NCI-H1092 (cell line): ENCODE measurements at regions not wholly inside any gene's neighbourhood (a gene's known extent, or its start where the extent isn't known, plus 50 kb on each side); places are given as distances from the start of the nearest gene placed in this dataset.

Experiments used
- DNase-seq: peaks from one replicate; lab custom pipeline; 2025; lab: John Stamatoyannopoulos, UW

DNA sequence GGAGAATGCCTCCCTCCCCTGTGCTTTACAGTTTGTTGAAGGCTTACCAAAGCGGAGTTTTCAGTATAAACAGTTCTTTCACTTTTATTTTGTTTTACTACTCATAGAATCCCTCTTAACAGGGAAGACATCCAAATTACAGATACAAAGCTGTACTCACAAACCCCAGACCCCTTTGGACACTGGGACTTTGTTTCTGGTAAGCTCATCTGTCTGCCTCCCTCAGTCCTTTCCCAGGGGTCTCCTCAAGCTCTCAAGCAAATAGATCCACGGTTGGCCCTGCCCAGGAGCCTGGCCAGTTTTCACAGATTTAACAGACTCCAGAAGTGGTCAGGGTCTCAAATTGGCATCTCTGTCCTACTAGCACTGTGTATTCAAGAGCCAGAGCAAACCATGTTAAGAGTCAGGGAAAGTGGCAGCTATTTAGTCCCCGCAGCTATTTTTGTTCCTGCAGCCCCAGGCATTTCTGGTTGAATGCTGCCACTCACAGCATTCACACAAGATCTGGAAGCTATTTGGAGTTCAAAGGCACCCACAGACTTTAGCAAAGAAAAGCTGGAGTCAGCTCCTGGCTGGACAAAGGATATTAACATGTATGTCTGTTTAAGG, 54.2 kb downstream of the TMEM100 start:
- no peak for DNase-seq

DNA sequence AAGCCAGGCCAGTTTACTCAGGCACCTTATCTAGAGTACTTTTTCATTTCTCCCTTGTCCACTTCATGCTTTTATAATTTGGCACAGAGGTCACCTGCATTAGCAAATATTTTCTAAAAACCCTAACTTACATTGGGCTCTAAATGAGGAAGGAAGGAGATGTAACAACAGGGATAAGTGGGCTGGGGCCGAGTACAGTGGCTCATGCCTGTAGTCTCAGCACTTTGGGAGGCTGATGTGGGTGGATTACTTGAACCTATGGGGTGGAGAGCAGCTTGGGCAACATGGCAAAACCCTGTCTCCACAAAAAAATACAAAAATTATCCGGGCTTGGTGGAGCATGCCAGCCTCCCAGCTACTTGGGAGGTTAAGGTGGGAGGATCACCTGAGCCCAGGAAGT, 55.9 kb downstream of the TMEM100 start:
- no peak for DNase-seq

DNA sequence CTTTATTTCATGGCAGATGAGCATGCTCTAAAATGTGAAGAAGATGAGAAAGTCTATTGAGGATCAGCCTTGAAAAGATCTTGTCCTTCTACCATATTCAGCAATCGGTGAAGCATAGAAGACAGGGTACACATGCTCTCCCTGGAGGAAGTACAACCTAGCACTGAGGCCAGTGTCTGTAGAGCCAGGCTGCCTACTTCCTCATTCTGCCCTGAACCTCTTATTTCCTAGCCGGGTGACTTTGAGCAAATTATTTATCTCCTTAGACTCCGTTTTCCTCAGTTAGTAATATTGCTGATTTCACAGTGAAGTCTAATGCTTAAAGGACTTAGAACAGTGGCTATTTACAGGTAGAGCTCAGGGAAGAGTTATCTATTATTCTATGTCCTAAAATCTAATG, 58.4 kb downstream of the TMEM100 start:
- no peak for DNase-seq

DNA sequence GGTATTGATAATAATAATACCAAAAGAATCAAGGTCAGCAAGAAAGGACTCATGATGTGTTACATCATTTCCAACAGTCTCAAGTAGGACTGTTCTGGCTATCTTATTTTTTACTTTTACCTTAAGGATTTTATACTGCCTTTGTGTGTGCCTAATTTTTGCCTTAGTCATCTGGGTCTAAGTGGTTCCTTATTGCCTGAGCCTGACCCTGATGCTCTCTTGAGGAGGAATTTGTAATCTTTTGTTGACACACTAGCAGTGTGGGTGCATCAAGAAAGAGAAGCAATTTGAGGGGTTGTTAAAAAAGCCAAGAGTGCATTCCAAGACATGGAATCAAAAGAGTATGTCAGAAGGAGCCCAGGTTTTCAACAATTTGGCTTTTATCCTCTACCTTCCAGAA, 59.3 kb downstream of the TMEM100 start:
- no peak for DNase-seq

DNA sequence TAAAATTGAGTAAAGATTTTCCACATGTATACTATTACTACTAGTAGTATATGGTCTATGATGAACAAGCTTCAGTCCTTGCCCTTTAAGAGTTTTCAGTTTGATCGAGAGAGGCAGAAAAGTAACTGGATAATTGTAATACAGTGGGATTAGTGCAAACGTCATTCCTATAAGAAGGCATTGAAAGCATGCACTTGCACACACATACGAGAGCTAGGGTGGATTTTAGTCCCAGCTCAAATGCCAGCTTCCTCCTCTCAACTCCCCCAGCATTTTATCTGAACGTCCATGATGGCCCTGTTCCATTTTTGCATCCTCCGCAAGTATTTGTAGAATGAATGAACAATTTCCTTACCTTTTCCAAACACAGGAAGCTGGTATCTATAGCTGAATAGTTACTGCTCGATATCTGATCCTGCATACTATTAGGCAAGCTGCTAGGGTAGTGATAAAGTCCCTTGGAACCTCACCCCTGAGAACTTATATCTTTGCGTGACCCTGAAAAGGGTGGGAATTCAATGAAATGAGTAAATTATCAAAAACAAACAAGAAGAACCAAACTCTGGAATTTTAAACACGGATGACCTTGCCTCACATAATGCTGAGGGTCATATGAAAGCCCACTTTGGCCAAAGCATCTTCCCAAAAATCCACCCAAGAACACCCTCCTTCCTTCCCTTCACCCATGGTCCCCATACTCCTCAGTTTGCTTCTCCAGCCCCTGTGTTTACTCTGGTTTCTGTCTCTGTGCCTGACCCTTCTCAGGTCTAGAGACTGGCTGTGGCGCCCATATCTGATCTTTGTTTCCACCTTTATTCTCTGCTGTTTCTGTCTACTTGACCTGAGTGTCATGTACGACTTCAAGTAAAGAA, 60.5 kb downstream of the TMEM100 start:
- no peak for DNase-seq

DNA sequence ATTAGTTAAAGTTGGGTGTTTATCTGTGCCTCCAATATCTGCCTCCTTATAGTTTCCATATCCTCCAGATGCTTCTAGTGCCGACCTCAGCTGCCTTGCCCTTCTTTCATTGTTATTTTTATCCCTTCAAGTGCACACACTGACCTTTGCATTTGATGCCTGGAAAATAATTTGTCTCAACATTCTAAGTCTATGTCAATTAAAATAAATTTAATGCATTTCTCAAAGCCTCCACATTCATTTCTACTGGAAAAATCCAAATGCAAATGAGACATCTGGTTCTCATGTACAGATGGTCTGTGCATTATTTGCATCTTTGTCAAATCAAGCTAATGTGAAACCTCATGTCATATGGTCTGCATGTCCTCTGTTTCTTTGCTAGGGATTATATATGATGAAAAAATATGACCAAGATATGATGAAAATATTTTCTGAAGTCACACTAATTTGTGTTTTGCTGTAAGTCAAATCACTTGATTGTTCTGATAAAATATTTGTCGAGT, 61.4 kb downstream of the TMEM100 start:
- no peak for DNase-seq

DNA sequence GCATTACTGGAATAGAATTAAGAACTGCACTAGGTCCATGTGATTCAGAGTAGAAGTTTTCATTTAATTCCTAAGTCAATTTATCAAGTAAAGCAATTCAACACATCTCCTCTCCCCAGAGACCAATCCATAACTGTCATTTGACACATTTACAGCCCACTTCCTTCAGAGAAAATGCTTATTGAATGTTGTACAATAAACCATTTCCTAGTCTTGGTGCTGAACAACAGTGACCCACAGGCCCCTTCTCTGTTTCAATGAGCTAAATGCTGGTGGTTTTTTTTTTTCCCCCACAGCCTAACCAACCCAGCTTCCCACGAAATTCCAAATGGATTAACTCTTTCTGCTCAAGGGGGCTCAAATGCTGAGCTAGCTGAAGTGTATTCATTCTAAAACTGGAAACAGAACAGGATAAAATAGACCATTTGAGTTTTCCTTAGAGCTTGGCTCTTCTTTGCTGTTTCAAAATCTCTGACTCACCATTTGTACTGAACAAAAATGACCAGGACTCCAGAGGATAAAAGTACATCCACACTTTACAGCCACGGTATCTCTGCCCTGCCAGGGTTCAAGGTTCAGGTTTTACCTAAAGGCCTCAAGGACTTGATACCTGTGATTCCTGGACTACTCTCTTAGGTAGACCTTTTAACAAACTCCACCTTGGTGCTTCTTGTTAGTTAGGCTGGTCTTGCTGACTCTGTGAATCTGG, 62.3 kb downstream of the TMEM100 start:
- DNase-seq = no peak

DNA sequence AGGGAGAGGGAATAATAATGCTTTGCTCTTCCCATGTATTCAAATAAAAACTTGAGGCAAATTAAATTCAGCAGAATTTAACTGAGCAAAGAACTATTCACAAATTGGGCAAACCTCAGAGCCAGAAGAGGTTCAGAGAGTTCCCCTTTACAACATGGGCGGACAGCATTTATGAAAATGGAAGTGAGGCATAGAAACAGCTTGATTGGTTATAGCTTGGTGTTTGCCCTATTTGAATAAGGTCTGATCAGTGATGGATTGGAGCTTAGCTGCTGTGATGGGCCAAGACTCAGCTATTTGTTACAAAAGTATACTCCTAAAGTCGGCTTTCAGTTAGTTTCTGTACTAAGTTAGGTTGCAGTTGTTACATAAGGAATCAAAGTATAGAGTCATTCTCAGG, 63.0 kb downstream of the TMEM100 start:
- no peak for DNase-seq

DNA sequence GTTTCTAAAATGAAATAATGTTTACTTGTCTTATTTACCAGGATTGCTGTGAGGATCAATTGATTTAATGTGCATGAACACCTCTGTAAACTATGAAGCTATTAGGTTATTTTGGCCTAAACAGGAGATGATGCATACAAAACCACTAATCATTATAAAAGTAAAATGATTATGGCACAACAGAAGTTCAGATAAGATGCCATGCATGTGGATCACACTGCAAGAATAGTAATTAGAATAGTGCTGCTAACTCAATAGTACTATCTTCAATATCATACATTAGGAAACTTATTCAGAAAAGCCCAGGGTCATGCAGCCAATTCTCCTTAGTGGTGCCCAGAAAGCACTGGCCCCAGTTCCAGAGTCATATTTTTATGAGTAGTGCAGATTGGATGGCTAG, 66.9 kb downstream of the TMEM100 start:
- DNase-seq = no peak

DNA sequence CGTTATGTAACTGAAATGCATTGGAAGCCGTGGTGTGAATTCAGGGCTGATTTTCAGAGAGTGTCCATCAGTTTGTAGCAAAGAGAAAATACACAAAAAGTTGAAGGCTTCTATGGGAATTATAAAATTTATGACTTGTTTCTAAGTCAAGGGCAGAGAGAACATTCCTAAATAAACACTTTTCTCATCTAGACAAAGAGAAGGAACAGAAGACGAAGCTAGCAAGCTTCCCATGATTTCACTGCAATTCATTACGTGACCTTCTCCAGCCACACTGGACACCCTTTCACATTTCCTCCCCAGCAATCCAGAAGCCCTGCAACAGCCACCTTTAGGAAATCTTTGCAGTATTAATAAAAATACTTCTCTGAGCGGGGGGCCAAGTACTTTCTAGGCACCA, 67.8 kb downstream of the TMEM100 start:
- DNase-seq = no peak

DNA sequence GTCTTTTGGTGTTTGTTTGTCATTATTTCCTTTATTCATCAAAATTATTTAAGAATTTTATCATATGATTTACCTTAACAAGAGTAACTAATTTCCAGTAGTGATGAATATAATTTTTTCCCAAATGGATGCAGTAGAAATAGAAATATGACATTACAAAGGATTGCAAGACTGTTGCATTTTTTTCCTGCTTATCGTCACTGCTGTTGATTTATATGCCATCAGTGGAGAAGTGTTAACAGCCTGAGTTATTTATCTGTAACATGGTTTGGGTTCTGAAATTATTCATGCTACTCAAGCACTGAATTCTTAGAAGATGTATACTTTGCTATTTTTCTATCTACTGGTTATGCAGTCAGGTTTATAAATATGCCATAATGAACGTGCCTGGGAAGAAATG, 68.6 kb downstream of the TMEM100 start:
- no peak for DNase-seq

DNA sequence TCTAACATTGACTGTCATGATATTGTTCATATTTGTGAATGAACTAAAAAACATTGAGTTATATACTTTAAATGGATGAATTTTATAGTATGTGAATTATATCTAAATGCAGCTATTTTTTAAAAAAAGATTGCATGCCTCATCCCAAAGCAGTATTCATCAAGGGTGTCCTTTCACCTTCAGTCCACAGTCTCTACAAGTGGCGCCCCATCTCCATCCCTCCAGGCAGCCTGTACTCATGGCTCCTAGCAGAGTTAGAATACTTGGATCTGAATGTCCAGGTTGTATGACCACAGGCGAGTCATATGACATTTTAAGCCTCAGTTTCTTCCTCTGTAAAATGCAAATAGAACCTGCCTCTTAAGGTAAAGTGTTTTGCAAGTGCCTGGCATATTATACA, 69.8 kb downstream of the TMEM100 start:
- DNase-seq = no peak

DNA sequence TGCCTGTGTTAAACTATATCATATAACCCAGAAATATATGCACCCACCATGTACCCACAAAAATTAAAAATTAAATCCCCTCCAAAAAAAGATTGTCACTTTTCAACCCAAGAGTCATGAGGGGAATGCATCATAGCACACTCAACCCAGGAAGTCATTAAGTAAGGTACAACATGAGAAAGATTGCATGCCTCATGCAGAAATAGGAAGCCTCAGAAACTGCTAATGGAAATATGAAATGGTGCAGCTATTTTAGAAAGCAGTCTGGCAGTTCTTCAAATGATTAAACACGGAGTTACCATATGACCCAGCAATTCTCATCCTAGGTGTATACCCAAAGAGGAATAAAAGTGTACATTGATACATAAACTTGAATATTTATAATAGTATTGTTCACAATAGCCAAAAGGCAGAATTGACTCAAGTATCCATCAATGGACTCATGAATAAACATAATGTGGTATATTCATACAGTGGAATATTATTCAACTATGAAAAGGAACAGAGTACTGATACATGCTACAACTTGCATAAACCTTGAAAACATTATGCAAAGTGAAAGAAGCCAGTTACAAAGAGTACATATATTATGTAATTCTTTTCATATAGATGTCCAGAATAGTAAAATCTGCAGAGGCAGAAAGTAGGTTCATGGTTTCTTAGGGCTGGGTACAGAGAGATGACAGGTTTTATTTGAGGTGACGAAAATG, 70.4 kb downstream of the TMEM100 start:
- no peak for DNase-seq

DNA sequence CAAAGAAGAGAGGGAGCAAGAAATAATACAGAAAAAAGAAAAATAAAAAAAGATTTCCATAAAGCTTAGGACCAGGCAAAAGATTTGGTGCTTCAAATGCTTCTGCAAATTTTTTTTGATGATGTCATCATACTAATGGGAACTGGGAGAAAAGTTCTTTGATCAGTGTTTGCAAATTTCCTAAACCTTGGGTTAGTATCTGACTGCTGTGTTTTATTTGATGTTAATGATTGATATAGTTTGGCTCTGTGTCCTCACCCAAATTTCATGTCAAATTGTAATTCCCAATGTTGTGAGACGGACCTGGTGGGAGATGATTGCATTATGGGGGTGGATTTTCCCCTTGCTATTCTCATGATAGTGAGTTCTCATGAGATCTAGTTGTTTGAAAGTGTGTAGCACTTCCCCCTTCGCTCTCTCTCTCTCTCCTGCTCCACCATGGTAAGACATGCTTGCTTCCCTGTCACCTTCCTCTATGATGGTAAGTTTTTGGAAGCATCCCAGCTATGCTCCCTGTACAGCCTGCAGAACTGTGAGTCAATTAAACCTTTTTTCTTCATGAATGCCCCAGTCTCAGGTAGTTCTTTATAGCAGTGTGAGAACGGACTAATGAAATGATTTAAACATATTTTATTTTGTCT, 72.6 kb downstream of the TMEM100 start:
- no peak for DNase-seq

DNA sequence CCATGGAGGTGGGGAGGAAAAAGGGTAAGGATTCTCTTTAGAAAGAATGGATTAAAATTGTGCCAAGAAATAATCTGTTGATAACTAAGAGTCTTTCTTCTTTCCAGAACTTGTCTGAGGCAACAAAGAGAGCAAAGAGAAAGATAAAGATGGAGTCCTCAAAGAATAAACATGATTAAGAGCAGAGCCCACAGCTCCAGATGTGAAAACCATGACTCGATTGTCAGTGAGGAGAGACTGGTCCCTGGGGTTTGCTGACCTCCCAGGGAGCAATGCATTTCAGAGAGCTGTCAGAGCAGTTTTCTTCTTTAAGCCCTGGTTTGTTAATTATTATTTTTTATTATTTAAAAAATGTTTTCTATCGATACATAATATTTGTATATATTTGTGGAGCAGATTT, 74.6 kb downstream of the TMEM100 start:
- DNase-seq = no peak

DNA sequence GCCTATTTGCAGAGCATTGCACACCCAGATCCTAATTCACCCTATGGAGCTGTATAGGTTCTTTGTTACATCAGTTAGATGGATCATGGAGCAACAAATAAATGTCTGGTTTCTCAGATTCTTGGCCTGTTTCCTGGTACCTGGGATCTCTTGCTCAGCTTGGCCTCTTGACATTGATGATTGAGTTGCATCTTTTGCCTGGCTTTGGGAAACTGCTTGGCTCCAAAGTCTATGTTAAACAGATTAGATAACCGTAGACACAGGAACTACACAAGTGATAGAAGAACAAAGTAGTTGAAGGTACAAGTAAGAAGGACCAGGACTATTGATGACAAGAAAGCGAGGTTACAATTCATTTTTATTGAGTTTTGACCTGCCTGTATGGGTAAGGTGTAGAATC, 77.3 kb downstream of the TMEM100 start:
- no peak for DNase-seq

DNA sequence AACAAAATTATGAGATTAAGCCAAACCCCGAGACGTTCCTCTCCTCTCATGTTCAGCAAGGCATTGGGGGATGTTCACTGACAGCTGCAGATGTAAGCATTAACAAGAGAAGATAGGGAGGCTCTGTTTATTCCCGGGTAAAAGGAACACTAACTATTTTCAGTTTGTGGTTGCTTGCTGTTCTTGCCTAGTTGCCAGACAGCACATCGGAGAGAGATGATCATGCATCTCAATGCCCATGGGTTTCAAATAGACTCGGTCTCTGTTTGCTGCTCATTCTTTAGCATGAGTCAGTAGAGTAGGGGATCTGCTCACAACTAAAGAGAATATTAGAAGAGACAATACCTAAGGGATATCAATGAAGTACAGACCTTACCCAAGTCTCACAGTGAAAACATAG, 78.3 kb downstream of the TMEM100 start:
- DNase-seq = no peak

DNA sequence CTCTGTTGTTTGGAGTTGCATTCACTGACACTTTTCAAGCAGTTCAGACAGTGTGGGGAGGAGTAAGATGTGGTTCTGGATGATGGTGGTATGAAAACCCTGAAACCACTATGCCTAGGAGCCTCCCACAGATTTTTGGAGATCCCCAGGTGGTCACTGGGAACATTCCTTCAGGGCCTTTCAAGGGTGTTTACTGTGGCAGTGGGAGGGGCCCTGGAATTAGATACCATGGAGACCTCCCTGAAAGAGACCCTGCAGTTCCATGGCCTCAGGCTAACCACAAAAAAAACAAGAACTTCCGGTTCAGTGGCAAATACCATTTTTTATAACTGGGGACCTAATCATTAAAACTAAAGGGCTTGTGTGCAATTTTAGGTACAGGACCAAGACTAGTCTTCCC, 79.9 kb downstream of the TMEM100 start:
- no peak for DNase-seq

DNA sequence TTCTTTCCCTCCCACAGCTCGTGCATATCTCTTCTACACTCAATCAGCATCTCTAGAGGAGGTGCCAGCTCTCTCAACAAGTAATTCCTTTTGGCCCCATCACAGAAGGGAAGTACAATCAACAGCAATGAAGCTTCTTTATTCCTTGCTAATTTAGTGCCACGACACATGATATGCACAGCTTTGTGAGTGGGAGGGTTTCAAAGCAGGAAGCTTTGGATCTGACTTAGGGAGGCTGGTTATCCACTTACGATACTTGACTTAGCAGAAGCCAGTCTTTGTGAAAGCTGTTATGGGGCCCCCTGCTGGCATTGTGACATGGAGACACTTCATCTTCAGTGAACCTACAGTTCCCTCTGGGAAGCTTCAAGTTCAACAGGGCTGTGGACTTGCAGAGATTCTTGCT, 81.0 kb downstream of the TMEM100 start:
- peak; percentile 42 for DNase-seq

DNA sequence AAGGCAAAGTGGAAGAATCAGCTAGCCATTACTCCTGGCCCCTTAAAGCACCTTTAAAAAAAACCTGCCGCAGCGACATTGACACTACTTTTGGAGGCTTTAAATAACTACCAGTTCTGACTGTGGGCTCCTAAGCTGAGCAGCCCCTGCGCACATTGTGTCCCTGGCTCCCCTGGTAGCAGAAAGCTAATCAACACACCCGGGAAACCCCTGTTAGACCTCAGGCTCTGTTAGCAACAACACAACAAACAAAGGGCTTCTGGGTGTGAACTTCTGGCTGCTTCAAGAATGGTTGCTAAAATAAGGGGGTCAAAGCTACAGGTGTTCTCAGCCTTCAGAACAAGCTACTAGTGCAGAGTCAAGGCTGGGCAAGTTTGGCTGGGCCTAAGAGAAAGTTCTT, 83.6 kb downstream of the TMEM100 start:
- DNase-seq = no peak

DNA sequence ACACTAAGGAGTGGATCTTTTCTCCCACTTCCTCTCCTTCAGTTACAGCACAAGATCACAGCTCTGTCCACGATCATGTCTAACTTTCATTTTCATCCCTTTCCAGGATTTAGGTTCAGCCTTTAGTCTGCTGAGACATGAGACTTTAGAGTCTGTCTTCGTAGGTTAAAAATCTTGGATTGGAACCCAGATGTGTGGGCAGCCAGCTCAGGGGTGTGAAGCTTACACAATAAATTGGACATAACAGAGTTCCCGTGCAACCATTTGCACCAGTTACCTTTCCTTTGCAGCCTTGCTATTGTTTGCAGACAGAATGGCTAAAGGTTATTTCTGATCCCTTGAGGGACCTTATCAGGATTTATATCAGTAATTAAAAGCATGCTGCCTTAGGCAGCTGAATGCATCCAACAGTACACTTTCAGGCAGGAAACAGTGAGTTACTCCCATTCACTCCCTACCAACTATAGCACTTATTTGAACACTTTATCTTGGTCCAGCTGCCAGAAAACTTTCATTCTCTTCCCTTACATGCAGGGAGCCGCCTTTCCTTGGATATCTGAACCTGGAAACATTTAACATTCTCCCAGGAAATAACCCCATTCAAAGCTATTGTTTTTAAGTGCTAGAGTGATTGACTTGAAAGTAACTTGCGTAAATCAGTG, 87.3 kb downstream of the TMEM100 start:
- DNase-seq = no peak
